NCI-H146 (cell line): ENCODE measurements at regions not wholly inside any gene's neighbourhood (a gene's known extent, or its start where the extent isn't known, plus 50 kb on each side); places are given as distances from the start of the nearest gene placed in this dataset.
"Not testable (repeated sequence)": the region's sequence is repeated elsewhere in the genome, so short reads cannot be mapped to it uniquely, and the experiment has no call there.

Experiments
- DNase-seq: peaks from one replicate; lab custom pipeline; 2025; lab: John Stamatoyannopoulos, UW

DNA sequence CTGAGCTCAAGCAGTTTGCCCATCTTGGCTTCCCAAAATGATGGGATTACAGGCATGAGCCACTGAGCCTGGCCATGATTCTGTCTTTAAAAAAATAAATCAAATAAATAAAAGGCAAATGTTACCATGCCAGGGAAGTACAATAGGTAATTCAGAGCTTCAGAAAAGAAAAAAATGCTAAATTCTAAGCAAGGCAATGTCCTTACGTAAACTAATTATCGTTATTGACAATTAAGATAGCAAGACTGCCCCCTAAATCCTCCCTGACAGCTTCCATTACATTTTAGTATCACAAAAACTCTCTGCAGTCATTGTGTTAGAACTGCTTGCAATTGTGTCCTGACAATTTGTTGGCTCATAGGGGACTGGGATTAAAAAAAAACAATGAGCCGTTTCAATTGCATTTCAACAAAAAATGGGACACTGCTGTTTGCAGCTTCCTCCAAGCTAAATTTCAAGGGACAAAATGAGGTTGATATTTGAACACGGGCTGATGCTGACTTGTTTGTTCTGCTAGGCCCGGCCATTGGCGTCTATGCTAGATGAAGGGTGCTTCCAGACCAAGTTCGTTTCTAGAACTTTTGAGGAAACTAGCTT, 88.9 kb downstream of the MOGAT1 start:
- DNase-seq: no peak

- DNase-seq: no peak
Measured at GRCh38 chr2:222761888-222762287, 90.4 kb downstream of the MOGAT1 start.

- DNase-seq: no peak
Measured at GRCh38 chr2:222762342-222762741, 90.9 kb downstream of the MOGAT1 start.

- not testable (repeated sequence) for DNase-seq
Measured at GRCh38 chr2:222765883-222766282, 94.4 kb downstream of the MOGAT1 start.

GRCh38 chr2:222768019-222768418, 92.8 kb upstream of the ACSL3 start:
- not testable (repeated sequence) for DNase-seq

DNA sequence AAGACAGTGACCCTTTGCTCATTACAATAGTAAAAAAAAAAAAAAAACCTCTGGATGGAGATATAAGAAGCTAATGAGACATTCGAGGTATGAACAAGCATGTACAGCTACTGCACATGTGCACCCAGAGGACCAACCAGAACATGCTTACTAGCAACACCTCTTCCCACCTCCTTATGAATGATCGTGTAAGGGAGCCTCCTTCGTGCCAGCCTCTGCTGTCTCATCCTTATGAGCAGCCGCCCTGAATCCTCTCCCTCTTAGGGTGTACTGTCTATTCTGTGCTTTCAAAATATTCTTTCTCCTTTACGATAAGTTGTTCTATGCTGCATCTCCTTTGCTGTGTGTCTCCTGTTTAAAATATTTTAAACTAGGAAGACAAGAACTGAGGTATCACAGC, 91.4 kb upstream of the ACSL3 start:
- DNase-seq: no peak

DNA sequence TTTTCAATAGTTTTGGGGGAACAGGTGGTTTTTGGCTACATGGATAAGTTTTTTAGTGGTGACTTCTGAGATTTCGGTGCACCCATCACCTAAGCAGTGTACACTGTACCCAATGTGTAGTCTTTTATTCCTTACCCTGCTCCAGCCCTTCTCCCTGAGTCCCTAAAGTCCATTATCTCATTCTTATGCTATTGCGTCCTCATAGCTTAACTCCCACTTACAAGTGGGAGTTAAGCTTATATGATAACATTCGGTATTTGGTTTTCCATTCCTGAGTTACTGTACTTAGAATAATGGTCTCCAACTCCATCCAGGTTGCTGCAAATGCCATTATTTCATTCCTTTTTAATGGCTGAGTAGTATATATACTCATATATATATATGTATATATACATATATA, 90.9 kb upstream of the ACSL3 start:
- no peak for DNase-seq

- no peak for DNase-seq
Measured at GRCh38 chr2:222771832-222772231, 89.0 kb upstream of the ACSL3 start.

- DNase-seq: no peak
Measured at GRCh38 chr2:222774941-222775340, 85.9 kb upstream of the ACSL3 start.

GRCh38 chr2:222776792-222777191, 84.0 kb upstream of the ACSL3 start:
- no peak for DNase-seq

DNA sequence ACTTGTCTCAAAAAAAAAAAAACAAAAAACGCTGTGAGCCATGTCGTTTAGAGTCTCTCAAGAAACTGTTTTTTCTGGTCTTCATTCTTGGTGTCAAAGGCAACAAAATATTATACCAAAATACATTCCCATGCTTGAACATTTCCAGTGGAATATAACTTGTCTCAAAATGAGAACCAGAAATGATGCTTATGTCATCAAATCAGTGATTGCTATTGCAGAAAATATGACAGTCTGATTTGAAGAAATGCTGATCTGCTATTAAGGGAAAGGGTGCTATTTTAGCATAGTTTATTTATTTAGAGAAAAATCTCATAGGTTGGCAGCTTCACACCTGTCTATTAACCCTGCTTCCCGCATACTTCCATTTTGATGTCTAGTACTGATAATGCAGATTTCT, 82.4 kb upstream of the ACSL3 start:
- no peak for DNase-seq

GRCh38 chr2:222779145-222779832, 81.5 kb upstream of the ACSL3 start:
- DNase-seq: no peak

GRCh38 chr2:222780051-222780450, 80.8 kb upstream of the ACSL3 start:
- no peak for DNase-seq

- DNase-seq: no peak
Measured at GRCh38 chr2:222782201-222782730, 78.6 kb upstream of the ACSL3 start.

DNA sequence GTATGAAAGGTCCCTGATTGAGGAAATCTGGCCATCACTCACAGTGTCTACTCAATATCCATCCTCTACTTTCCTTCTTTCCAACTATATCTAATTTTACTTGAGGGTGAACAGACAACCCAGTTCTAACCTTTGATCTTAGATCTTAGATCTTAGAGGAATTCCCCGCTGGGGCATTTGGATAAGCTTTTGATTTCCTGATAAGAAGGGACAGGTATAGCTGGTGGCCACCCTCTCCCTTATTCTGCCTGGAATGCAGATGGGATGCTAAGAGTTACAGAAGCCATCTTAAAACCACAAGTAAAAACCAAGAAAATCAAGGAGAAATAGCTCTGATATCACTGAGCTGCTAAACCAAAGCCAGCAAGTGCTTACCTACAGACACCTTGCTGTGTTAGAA, 77.2 kb upstream of the ACSL3 start:
- DNase-seq: no peak

DNA sequence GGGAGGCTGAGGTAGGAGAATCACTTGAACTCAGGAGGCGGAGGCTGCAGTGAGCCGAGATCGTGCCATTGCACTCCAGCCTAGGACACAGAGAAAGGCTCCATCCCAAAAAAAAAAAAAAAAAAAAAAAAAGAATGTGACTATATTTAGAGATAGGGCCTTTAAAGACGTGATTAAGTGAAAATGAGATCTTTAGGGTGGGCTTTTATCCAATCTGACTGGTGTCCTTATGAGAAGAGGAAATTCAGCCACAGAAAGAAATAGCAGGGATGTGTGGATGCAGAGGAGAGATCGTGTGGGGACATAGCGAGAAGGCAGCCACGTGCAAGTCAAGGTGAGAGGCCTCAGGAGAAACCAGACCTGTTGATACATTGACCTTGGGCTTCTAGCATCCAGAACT, 69.9 kb upstream of the ACSL3 start:
- no peak for DNase-seq

DNA sequence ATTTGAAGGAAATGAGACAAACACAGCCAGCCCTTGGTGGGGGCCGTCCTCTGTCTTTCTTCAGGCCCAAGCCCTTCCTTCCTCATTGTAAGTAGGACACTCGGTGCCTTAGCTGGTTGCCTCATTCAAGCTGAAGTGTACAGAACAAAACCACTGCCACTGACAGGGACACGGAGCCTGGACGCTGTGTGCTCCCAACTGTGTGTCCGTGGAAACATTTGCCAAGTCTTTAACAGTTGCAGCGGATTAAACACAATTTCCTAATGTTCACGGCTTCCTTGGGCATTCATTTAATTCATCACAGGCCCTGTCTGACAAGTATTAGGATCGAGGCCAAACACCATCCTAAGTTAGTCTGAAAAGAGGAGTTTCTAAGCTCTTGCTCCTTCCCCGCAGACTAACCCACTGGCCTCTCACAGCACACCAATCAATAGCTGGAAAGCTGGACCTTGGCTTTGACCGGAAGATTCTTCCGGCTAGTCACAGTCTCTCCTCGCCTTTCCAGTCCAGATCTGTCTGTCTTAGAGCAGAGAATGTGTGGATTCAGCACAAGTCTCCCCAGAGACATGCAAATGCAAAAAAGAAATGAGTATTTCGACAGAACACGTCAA, 68.7 kb upstream of the ACSL3 start:
- no peak for DNase-seq

DNA sequence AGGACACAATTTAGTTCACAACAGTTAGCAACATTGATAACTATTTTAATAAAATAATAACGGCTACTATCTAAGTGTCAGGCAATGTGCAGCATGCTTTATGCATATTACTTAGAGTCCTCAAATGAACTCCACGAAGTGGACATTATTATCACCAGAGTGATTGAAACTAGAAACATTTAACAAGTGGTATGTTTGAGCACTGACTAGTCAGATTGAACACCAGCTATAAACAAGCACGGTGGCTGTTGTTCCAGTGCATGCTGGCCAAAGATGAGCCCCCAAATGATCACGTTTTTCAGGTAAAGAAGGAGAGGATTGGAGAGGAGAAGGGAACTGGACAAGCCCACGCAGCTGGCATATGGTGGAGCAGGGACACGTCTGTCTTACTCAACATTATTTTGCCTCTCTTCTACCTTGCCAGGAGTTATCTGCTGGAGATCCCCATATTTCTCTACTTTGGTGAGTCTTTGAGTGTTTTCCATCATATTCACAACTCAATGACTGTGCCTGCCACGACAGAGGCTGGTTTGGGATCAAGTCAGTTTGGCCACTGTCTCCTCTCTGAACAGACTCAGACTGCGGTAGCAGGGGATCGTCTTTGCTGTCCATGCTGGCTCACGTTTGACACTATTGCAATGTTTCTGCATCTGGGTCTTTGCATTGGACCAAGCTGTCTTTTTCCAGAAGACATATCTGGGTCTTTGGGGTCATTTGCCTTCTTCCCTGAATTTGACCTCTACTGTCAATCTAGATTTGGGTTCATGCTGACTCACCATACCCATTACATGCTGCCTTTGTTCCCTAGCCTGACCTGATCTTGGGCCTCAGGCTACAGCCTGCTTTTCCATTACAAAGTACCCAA, 66.0 kb upstream of the ACSL3 start:
- no peak for DNase-seq

GRCh38 chr2:222795450-222796357, 65.1 kb upstream of the ACSL3 start:
- no peak for DNase-seq

DNA sequence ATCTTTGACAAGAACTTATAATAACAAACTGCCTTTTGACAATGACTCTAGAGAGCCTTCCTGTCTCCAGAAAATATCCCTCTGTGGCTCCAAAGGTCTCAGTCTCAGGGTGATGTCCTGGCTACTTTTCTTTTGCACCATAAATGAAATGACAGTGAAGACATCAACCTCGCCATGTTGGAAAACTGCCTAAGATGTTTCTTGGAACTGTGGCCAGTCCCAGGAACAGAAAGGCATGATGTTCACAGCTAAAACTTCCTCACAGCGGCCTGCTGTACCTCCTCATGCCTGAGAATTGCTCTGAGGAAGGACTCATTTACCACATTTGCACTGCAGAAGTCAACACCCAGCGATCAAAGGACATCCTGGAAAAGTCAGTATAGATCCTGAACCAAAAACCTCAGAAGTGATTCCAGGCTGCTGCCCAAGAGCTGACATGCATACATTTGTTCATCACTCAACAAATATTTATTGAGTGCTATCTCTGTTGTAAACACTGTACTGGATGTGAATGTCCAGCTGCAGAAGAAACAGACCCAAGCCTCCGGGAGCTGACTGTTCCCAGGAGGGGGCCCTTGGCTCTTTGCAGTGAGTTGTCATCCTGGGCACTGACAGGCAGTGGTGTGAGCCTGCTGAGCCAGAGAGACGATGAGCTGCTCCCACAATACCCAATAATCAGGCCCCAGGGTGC, 64.3 kb upstream of the ACSL3 start:
- DNase-seq: peak; percentile 75

GRCh38 chr2:222797261-222797660, 63.6 kb upstream of the ACSL3 start:
- DNase-seq: peak; percentile 52
